Activated naive CD4-positive, alpha-beta T cell treated with anti-CD3 and anti-CD28 coated beads, Interleukin-2, amount 10 ng/mL, durations not matched to agents 7 days and 5 days (primary cell): ENCODE measurements at regions not wholly inside any gene's neighbourhood (a gene's known extent, or its start where the extent isn't known, plus 50 kb on each side); places are given as distances from the start of the nearest gene placed in this dataset.

Experiments
- CTCF ChIA-PET: fragments of 350-600 bp; sonication (Branson Sonifier 250); formaldehyde crosslinking; loops from one replicate; lab custom pipeline; 2021; ENCODE audit warnings: antibody characterized with exemption; lab: Charles Lee
- DNase-seq: peaks from one replicate; pipeline ENCODE4 v3.0.0-alpha.2; 2020
- H3K27ac Mint-ChIP-seq: one replicate; pipeline ENCODE4 v1.8.0; 2021; ENCODE audit warnings: mild to moderate bottlenecking, moderate library complexity, mixed read lengths
- H3K27me3 Mint-ChIP-seq: one replicate; pipeline ENCODE4 v1.8.0; 2021; ENCODE audit warnings: mild to moderate bottlenecking, mixed read lengths
- H3K36me3 Mint-ChIP-seq: one replicate; pipeline ENCODE4 v1.8.0; 2021; ENCODE audit warnings: mixed read lengths
- H3K4me1 Mint-ChIP-seq: one replicate; pipeline ENCODE4 v1.8.0; 2021; ENCODE audit warnings: mixed read lengths
- H3K4me3 Mint-ChIP-seq: one replicate; pipeline ENCODE4 v1.8.0; 2021; ENCODE audit warnings: mild to moderate bottlenecking, moderate library complexity, mixed read lengths
- H3K9me3 Mint-ChIP-seq: one replicate; pipeline ENCODE4 v1.8.0; 2021; ENCODE audit warnings: mixed read lengths

- Mint-ChIP-seq H3K4me1 (no peaks in the 10 kb centered on the region), H3K27me3 (peaks cover 3% of the 10 kb centered on the region), H3K4me3 (no peak overlapping the region), H3K27ac (no peak overlapping the region), H3K36me3 (no peaks in the 10 kb centered on the region), H3K9me3 (no peaks in the 10 kb centered on the region)
- CTCF ChIA-PET = no interaction called here
- DNase-seq = no peak
Observed at GRCh38 chr13:72657379-72657778, 70.0 kb downstream of the MZT1 start.

- CTCF ChIA-PET = interaction anchor here (1.1 kb wide), 1 partner anchor 13 kb away, joined by 4 read pairs; no protein-coding TSS in a partner anchor
- H3K27me3 Mint-ChIP-seq = peaks cover 3% of the 10 kb centered on the region
- DNase-seq = no peak
- no peaks in the 10 kb centered on the region for H3K36me3 Mint-ChIP-seq
- no peak overlapping the region for H3K27ac Mint-ChIP-seq
- H3K4me1 Mint-ChIP-seq = no peaks in the 10 kb centered on the region
- no peaks in the 10 kb centered on the region for H3K9me3 Mint-ChIP-seq
- H3K4me3 Mint-ChIP-seq = no peak overlapping the region
Observed at GRCh38 chr13:72656357-72656756, 71.1 kb downstream of the MZT1 start.

GRCh38 chr13:72653506-72653905, 73.9 kb downstream of the MZT1 start:
- no peak for DNase-seq
- no peaks in the 10 kb centered on the region for H3K27me3 Mint-ChIP-seq
- H3K4me3 Mint-ChIP-seq = no peak overlapping the region
- H3K36me3 Mint-ChIP-seq = no peaks in the 10 kb centered on the region
- H3K4me1 Mint-ChIP-seq = no peaks in the 10 kb centered on the region
- CTCF ChIA-PET = no interaction called here
- H3K9me3 Mint-ChIP-seq = no peaks in the 10 kb centered on the region
- no peak overlapping the region for H3K27ac Mint-ChIP-seq

GRCh38 chr13:72652681-72653080, 74.7 kb downstream of the MZT1 start:
- Mint-ChIP-seq H3K4me3 (no peak overlapping the region), H3K27me3 (no peaks in the 10 kb centered on the region), H3K27ac (no peak overlapping the region), H3K9me3 (no peaks in the 10 kb centered on the region), H3K36me3 (no peaks in the 10 kb centered on the region), H3K4me1 (no peaks in the 10 kb centered on the region)
- CTCF ChIA-PET = no interaction called here
- no peak for DNase-seq

- Mint-ChIP-seq H3K4me1 (no peaks in the 10 kb centered on the region), H3K27ac (no peak overlapping the region), H3K36me3 (no peaks in the 10 kb centered on the region), H3K27me3 (no peaks in the 10 kb centered on the region), H3K9me3 (no peaks in the 10 kb centered on the region), H3K4me3 (no peak overlapping the region)
- DNase-seq = no peak
- CTCF ChIA-PET = no interaction called here
Observed at GRCh38 chr13:72651144-72651543, 76.3 kb downstream of the MZT1 start.

- peaks cover 4% of the 10 kb centered on the region for H3K27me3 Mint-ChIP-seq
- no peaks in the 10 kb centered on the region for H3K36me3 Mint-ChIP-seq
- no peak overlapping the region for H3K4me3 Mint-ChIP-seq
- CTCF ChIA-PET = no interaction called here
- no peaks in the 10 kb centered on the region for H3K9me3 Mint-ChIP-seq
- DNase-seq = no peak
- H3K4me1 Mint-ChIP-seq = no peaks in the 10 kb centered on the region
- no peak overlapping the region for H3K27ac Mint-ChIP-seq
Observed at GRCh38 chr13:72650051-72650700, 77.3 kb downstream of the MZT1 start.

GRCh38 chr13:72648513-72649065, 78.8 kb downstream of the MZT1 start:
- CTCF ChIA-PET = no interaction called here
- H3K36me3 Mint-ChIP-seq = no peaks in the 10 kb centered on the region
- H3K27me3 Mint-ChIP-seq = peaks cover 4% of the 10 kb centered on the region
- no peak overlapping the region for H3K27ac Mint-ChIP-seq
- no peak for DNase-seq
- no peaks in the 10 kb centered on the region for H3K9me3 Mint-ChIP-seq
- no peaks in the 10 kb centered on the region for H3K4me1 Mint-ChIP-seq
- H3K4me3 Mint-ChIP-seq = no peak overlapping the region

- H3K27me3 Mint-ChIP-seq = peaks cover 4% of the 10 kb centered on the region
- CTCF ChIA-PET = no interaction called here
- no peak overlapping the region for H3K4me3 Mint-ChIP-seq
- H3K36me3 Mint-ChIP-seq = no peaks in the 10 kb centered on the region
- H3K9me3 Mint-ChIP-seq = no peaks in the 10 kb centered on the region
- no peaks in the 10 kb centered on the region for H3K4me1 Mint-ChIP-seq
- DNase-seq = no peak
- H3K27ac Mint-ChIP-seq = no peak overlapping the region
Observed at GRCh38 chr13:72647422-72647821, 80.0 kb downstream of the MZT1 start.

GRCh38 chr13:72645521-72645920, 81.9 kb downstream of the MZT1 start:
- CTCF ChIA-PET = interaction anchor here (0.7 kb wide), 1 partner anchor 214 kb away, joined by 3 read pairs; no protein-coding TSS in a partner anchor
- H3K4me1 Mint-ChIP-seq = no peaks in the 10 kb centered on the region
- no peak for DNase-seq
- H3K9me3 Mint-ChIP-seq = no peaks in the 10 kb centered on the region
- peaks cover 4% of the 10 kb centered on the region for H3K27me3 Mint-ChIP-seq
- no peaks in the 10 kb centered on the region for H3K36me3 Mint-ChIP-seq
- H3K4me3 Mint-ChIP-seq = no peak overlapping the region
- no peak overlapping the region for H3K27ac Mint-ChIP-seq

- no peaks in the 10 kb centered on the region for H3K36me3 Mint-ChIP-seq
- no peaks in the 10 kb centered on the region for H3K4me1 Mint-ChIP-seq
- H3K4me3 Mint-ChIP-seq = no peak overlapping the region
- H3K27me3 Mint-ChIP-seq = peaks cover 4% of the 10 kb centered on the region
- no peaks in the 10 kb centered on the region for H3K9me3 Mint-ChIP-seq
- H3K27ac Mint-ChIP-seq = no peak overlapping the region
- CTCF ChIA-PET = interaction anchor here (0.6 to 1.4 kb wide), 2 partner anchors 13 to 20 kb away, joined by 3 to 4 read pairs; no protein-coding TSS in a partner anchor
- DNase-seq = peak; percentile 71
Observed at GRCh38 chr13:72643311-72643989, 84.0 kb downstream of the MZT1 start.

- Mint-ChIP-seq H3K4me1 (no peaks in the 10 kb centered on the region), H3K27ac (no peak overlapping the region), H3K27me3 (no peaks in the 10 kb centered on the region), H3K9me3 (no peaks in the 10 kb centered on the region), H3K36me3 (no peaks in the 10 kb centered on the region), H3K4me3 (no peak overlapping the region)
- CTCF ChIA-PET = no interaction called here
- no peak for DNase-seq
Observed at GRCh38 chr13:72639377-72639776, 88.1 kb downstream of the MZT1 start.

GRCh38 chr13:72638059-72638815, 89.2 kb downstream of the MZT1 start:
- Mint-ChIP-seq H3K27me3 (no peaks in the 10 kb centered on the region), H3K36me3 (no peaks in the 10 kb centered on the region), H3K4me3 (no peak overlapping the region), H3K27ac (no peak overlapping the region), H3K4me1 (no peaks in the 10 kb centered on the region), H3K9me3 (no peaks in the 10 kb centered on the region)
- no peak for DNase-seq
- CTCF ChIA-PET = no interaction called here

- Mint-ChIP-seq H3K27ac (no peak overlapping the region), H3K9me3 (no peaks in the 10 kb centered on the region), H3K4me3 (no peak overlapping the region), H3K27me3 (no peaks in the 10 kb centered on the region), H3K4me1 (no peaks in the 10 kb centered on the region), H3K36me3 (no peaks in the 10 kb centered on the region)
- no peak for DNase-seq
- CTCF ChIA-PET = no interaction called here
Observed at GRCh38 chr13:72637561-72637960, 89.9 kb downstream of the MZT1 start.

GRCh38 chr13:72634859-72635258, 92.6 kb downstream of the MZT1 start:
- Mint-ChIP-seq H3K9me3 (no peaks in the 10 kb centered on the region), H3K4me3 (no peak overlapping the region), H3K36me3 (no peaks in the 10 kb centered on the region), H3K27ac (no peak overlapping the region), H3K27me3 (no peaks in the 10 kb centered on the region), H3K4me1 (no peaks in the 10 kb centered on the region)
- no peak for DNase-seq
- CTCF ChIA-PET = no interaction called here
